ENCODE measurements at regions not wholly inside any gene's neighbourhood (a gene's known extent, or its start where the extent isn't known, plus 50 kb on each side); places are given as distances from the start of the nearest gene placed in this dataset.

DNA sequence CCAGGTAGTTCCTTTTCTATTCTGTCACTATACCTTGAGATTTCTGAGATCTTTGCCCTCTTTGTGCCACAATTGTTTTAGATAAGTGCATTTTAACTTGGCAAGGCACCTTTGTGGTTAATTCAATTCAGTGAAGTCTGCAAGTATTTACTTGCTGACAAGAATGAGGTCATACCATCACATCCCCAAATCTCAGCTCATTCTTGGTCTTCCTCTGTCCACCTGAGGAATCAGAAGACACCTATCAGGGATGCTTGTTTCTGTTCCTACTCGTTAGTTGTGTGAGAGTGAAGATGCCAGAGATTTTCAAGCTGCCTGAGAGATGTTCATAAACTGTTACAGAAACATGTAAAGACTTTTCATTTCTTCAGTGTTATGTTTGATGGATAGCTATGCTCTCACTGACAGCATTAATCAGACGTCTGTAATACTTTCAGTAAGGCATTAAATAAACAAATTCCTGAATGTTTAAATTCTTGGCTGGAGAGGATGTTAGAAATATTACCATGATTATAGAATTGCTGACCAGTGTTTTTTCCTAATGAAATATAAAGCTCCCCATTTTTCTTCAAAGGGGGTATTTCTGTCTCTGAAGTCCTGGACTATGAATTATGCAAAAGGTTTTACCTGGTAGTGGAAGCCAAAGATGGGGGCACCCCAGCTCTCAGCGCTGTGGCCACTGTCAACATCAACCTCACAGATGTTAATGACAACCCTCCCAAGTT is 135.0 kb upstream of the MTNR1B start:
- TF ChIP-seq, protein P1, sequence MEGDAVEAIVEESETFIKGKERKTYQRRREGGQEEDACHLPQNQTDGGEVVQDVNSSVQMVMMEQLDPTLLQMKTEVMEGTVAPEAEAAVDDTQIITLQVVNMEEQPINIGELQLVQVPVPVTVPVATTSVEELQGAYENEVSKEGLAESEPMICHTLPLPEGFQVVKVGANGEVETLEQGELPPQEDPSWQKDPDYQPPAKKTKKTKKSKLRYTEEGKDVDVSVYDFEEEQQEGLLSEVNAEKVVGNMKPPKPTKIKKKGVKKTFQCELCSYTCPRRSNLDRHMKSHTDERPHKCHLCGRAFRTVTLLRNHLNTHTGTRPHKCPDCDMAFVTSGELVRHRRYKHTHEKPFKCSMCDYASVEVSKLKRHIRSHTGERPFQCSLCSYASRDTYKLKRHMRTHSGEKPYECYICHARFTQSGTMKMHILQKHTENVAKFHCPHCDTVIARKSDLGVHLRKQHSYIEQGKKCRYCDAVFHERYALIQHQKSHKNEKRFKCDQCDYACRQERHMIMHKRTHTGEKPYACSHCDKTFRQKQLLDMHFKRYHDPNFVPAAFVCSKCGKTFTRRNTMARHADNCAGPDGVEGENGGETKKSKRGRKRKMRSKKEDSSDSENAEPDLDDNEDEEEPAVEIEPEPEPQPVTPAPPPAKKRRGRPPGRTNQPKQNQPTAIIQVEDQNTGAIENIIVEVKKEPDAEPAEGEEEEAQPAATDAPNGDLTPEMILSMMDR (optimal IDR thresholded peaks at IDR 0.05 in 1 of 3, IDR thresholded peaks at IDR 0.05 in 1 of 3, conservative IDR thresholded peaks at IDR 0.05 in 1 of 3; ENCODE audit: extremely low read depth in 1 of 3, insufficient read depth in 2 of 3, low read length in 3 of 3), result no peak
- no peak for TF ChIP-seq EZH2 (IDR thresholded peaks at IDR 0.05; ENCODE audit: low read length)

Measured in keratinocyte (primary cell).